ENCODE measurements at regions not wholly inside any gene's neighbourhood (a gene's known extent, or its start where the extent isn't known, plus 50 kb on each side); places are given as distances from the start of the nearest gene placed in this dataset.

GRCh38 chr4:110710070-110710469, 87.2 kb upstream of the PITX2 start:
- TF ChIP-seq, protein P1, sequence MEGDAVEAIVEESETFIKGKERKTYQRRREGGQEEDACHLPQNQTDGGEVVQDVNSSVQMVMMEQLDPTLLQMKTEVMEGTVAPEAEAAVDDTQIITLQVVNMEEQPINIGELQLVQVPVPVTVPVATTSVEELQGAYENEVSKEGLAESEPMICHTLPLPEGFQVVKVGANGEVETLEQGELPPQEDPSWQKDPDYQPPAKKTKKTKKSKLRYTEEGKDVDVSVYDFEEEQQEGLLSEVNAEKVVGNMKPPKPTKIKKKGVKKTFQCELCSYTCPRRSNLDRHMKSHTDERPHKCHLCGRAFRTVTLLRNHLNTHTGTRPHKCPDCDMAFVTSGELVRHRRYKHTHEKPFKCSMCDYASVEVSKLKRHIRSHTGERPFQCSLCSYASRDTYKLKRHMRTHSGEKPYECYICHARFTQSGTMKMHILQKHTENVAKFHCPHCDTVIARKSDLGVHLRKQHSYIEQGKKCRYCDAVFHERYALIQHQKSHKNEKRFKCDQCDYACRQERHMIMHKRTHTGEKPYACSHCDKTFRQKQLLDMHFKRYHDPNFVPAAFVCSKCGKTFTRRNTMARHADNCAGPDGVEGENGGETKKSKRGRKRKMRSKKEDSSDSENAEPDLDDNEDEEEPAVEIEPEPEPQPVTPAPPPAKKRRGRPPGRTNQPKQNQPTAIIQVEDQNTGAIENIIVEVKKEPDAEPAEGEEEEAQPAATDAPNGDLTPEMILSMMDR (IDR thresholded peaks at IDR 0.05; ENCODE audit: poor library complexity, severe bottlenecking): no peak
- TF ChIP-seq SMC3 (conservative IDR thresholded peaks at IDR 0.05; ENCODE audit: poor library complexity): no peak
